ENCODE measurements at regions not wholly inside any gene's neighbourhood (a gene's known extent, or its start where the extent isn't known, plus 50 kb on each side); places are given as distances from the start of the nearest gene placed in this dataset.

- TF ChIP-seq CTCF (IDR thresholded peaks at IDR 0.05) (no peak), POLR2A (IDR thresholded peaks at IDR 0.05) (no peak), EP300 (IDR thresholded peaks at IDR 0.05) (no peak)
Observed at GRCh38 chr10:44173608-44173894, 211.3 kb downstream of the CXCL12 start.

Measured in tibial nerve (tissue), 4 donors.